HEK293 (cell line): ENCODE measurements at regions not wholly inside any gene's neighbourhood (a gene's known extent, or its start where the extent isn't known, plus 50 kb on each side); places are given as distances from the start of the nearest gene placed in this dataset.

Experiments
- BCL11A ChIP-seq: fragments of 450-650 bp; formaldehyde crosslinking; IDR thresholded peaks from 2 replicates; pipeline ENCODE4 v1.5.1; 2016; ENCODE audit warnings: low read depth, missing biosample characterization, missing genetic modification characterization
- BCL11B ChIP-seq: fragments of 450-650 bp; formaldehyde crosslinking; IDR thresholded peaks from 2 replicates; pipeline ENCODE4 v1.5.1; 2016; ENCODE audit warnings: low read depth, missing biosample characterization, missing genetic modification characterization
- EGR2 ChIP-seq: fragments of 450-650 bp; formaldehyde crosslinking; IDR thresholded peaks from 2 replicates; pipeline ENCODE4 v1.5.1; 2016; ENCODE audit warnings: low read depth, missing biosample characterization, missing genetic modification characterization
- FEZF1 ChIP-seq: fragments of 450-650 bp; formaldehyde crosslinking; IDR thresholded peaks from 2 replicates; pipeline ENCODE4 v1.5.1; 2016; ENCODE audit warnings: missing biosample characterization, missing genetic modification characterization
- GLIS2 ChIP-seq: fragments of 450-650 bp; formaldehyde crosslinking; IDR thresholded peaks from 2 replicates; pipeline ENCODE4 v1.5.1; 2016; ENCODE audit warnings: missing biosample characterization, missing genetic modification characterization
- HIC1 ChIP-seq: fragments of 450-650 bp; formaldehyde crosslinking; IDR thresholded peaks from 2 replicates; pipeline ENCODE4 v1.5.1; 2016; ENCODE audit warnings: missing biosample characterization, missing genetic modification characterization
- HOXC10 ChIP-seq: sonication (generic); formaldehyde crosslinking; IDR thresholded peaks from 2 replicates; pipeline ENCODE4 v1.8.1; 2023; ENCODE audit warnings: mild to moderate bottlenecking, missing genetic modification reagents
- IKZF3 ChIP-seq: fragments of 450-650 bp; IDR thresholded peaks from 2 replicates; pipeline ENCODE4 v1.5.0; 2018; ENCODE audit warnings: missing biosample characterization, mild to moderate bottlenecking, missing genetic modification characterization, moderate library complexity
- KLF17 ChIP-seq: fragments of 450-650 bp; formaldehyde crosslinking; IDR thresholded peaks from 2 replicates; pipeline ENCODE4 v1.5.1; 2016; ENCODE audit warnings: missing biosample characterization, missing genetic modification characterization
- MZF1 ChIP-seq: fragments of 450-650 bp; formaldehyde crosslinking; IDR thresholded peaks from 2 replicates; pipeline ENCODE4 v1.5.1; 2017; ENCODE audit warnings: missing biosample characterization, missing genetic modification characterization, borderline replicate concordance
- OSR2 ChIP-seq: fragments of 450-650 bp; formaldehyde crosslinking; IDR thresholded peaks from 2 replicates; pipeline ENCODE4 v1.5.1; 2016; ENCODE audit warnings: missing biosample characterization, missing genetic modification characterization
- ZBTB17 ChIP-seq: fragments of 450-650 bp; formaldehyde crosslinking; IDR thresholded peaks from 2 replicates; pipeline ENCODE4 v1.5.1; 2016; ENCODE audit warnings: missing biosample characterization, missing genetic modification characterization
- ZBTB26 ChIP-seq: fragments of 450-650 bp; formaldehyde crosslinking; optimal IDR thresholded peaks from 2 replicates; pipeline ENCODE3; 2016; ENCODE audit warnings: missing biosample characterization, mild to moderate bottlenecking, missing genetic modification characterization
- ZFHX2 ChIP-seq: fragments of 450-650 bp; formaldehyde crosslinking; conservative IDR thresholded peaks from 2 replicates; pipeline ENCODE4 v1.5.1; 2016; ENCODE audit warnings: missing biosample characterization, missing genetic modification characterization
- ZFP37 ChIP-seq: fragments of 450-650 bp; formaldehyde crosslinking; IDR thresholded peaks from 2 replicates; pipeline ENCODE4 v1.5.1; 2016; ENCODE audit warnings: missing biosample characterization, missing genetic modification characterization
- ZFP41 ChIP-seq: fragments of 450-650 bp; formaldehyde crosslinking; IDR thresholded peaks from 2 replicates; pipeline ENCODE4 v1.5.1; 2016; ENCODE audit warnings: missing biosample characterization, missing genetic modification characterization, borderline replicate concordance
- ZFP69B ChIP-seq: fragments of 450-650 bp; formaldehyde crosslinking; IDR thresholded peaks from 2 replicates; pipeline ENCODE4 v1.5.1; 2016; ENCODE audit warnings: missing biosample characterization, missing genetic modification characterization
- ZNF121 ChIP-seq: fragments of 450-650 bp; formaldehyde crosslinking; IDR thresholded peaks from 2 replicates; pipeline ENCODE4 v1.5.1; 2016; ENCODE audit warnings: missing biosample characterization, missing genetic modification characterization
- ZNF140 ChIP-seq: fragments of 450-650 bp; formaldehyde crosslinking; IDR thresholded peaks from 2 replicates; pipeline ENCODE4 v1.5.1; 2016; ENCODE audit warnings: missing biosample characterization, missing genetic modification characterization
- ZNF155 ChIP-seq: fragments of 450-650 bp; formaldehyde crosslinking; IDR thresholded peaks from 2 replicates; pipeline ENCODE4 v1.5.1; 2016; ENCODE audit warnings: missing biosample characterization, missing genetic modification characterization
- ZNF19 ChIP-seq: fragments of 450-650 bp; formaldehyde crosslinking; IDR thresholded peaks from 2 replicates; pipeline ENCODE4; 2016; ENCODE audit warnings: missing biosample characterization, missing genetic modification characterization, low read depth
- ZNF2 ChIP-seq: fragments of 450-650 bp; formaldehyde crosslinking; IDR thresholded peaks from 2 replicates; pipeline ENCODE4 v1.5.1; 2016; ENCODE audit warnings: missing biosample characterization, missing genetic modification characterization
- ZNF37A ChIP-seq: fragments of 450-650 bp; IDR thresholded peaks from 2 replicates; pipeline ENCODE4 v1.5.1; 2018; ENCODE audit warnings: missing biosample characterization, missing genetic modification characterization
- ZNF416 ChIP-seq: fragments of 450-650 bp; formaldehyde crosslinking; IDR thresholded peaks from 2 replicates; pipeline ENCODE4 v1.5.1; 2016; ENCODE audit warnings: missing biosample characterization, missing genetic modification characterization
- ZNF518A ChIP-seq: fragments of 450-650 bp; formaldehyde crosslinking; conservative IDR thresholded peaks from 2 replicates; pipeline ENCODE4 v1.5.1; 2016; ENCODE audit warnings: low read depth, missing biosample characterization, missing genetic modification characterization
- ZNF555 ChIP-seq: fragments of 450-650 bp; formaldehyde crosslinking; conservative IDR thresholded peaks from 2 replicates; pipeline ENCODE4 v1.5.1; 2017; ENCODE audit warnings: missing biosample characterization, mild to moderate bottlenecking, missing genetic modification characterization, inconsistent platforms
- ZNF596 ChIP-seq: fragments of 450-650 bp; IDR thresholded peaks from 2 replicates; pipeline ENCODE4 v1.5.0; 2018; ENCODE audit warnings: missing biosample characterization, mild to moderate bottlenecking, missing genetic modification characterization, moderate library complexity
- ZNF621 ChIP-seq: fragments of 450-650 bp; formaldehyde crosslinking; IDR thresholded peaks from 2 replicates; pipeline ENCODE4 v1.5.1; 2017; ENCODE audit warnings: missing biosample characterization, missing genetic modification characterization
- ZNF626 ChIP-seq: fragments of 450-650 bp; sonication (Bioruptor Pico); formaldehyde crosslinking; IDR thresholded peaks from 2 replicates; pipeline ENCODE4 v1.5.1; 2018; ENCODE audit warnings: missing biosample characterization, missing genetic modification characterization, inconsistent platforms
- ZNF664 ChIP-seq: fragments of 450-650 bp; formaldehyde crosslinking; IDR thresholded peaks from 2 replicates; pipeline ENCODE4 v1.5.1; 2016; ENCODE audit warnings: missing biosample characterization, missing genetic modification characterization
- ZNF670 ChIP-seq: fragments of 450-650 bp; formaldehyde crosslinking; IDR thresholded peaks from 2 replicates; pipeline ENCODE4 v1.5.1; 2016; ENCODE audit warnings: missing biosample characterization, missing genetic modification characterization, low read depth
- ZNF776 ChIP-seq: fragments of 450-650 bp; formaldehyde crosslinking; IDR thresholded peaks from 2 replicates; pipeline ENCODE4 v1.5.0; 2017; ENCODE audit warnings: missing biosample characterization, missing genetic modification characterization, borderline replicate concordance
- ZNF843 ChIP-seq: fragments of 450-650 bp; formaldehyde crosslinking; IDR thresholded peaks from 2 replicates; pipeline ENCODE4 v1.5.1; 2016; ENCODE audit warnings: missing biosample characterization, missing genetic modification characterization

GRCh38 chr6:19465760-19466159 is 371.4 kb upstream of the ID4 start (continued):
- TF ChIP-seq ZNF518A (tag by site-specific recombination) (peak; percentile 46), ZNF555 (no peak), ZNF37A (tag by site-specific recombination) (no peak), ZNF626 (tag by site-specific recombination) (no peak), EGR2 (tag by site-specific recombination) (no peak), BCL11B (tag by site-specific recombination) (no peak), KLF17 (tag by site-specific recombination) (no peak), ZNF155 (tag by site-specific recombination) (no peak), HIC1 (tag by site-specific recombination) (no peak), IKZF3 (tag by site-specific recombination) (no peak), ZFHX2 (tag by site-specific recombination) (no peak), OSR2 (tag by site-specific recombination) (peak; percentile 51; the same call in 1 of the 2 replicates), ZFP37 (tag by site-specific recombination) (no peak), ZNF19 (tag by site-specific recombination) (no peak), ZBTB17 (tag by site-specific recombination) (peak; percentile 27; the same call in 1 of the 2 replicates), ZNF140 (tag by site-specific recombination) (no peak), ZNF2 (no peak), BCL11A (no peak), ZNF416 (tag by site-specific recombination) (no peak), ZNF121 (tag by site-specific recombination) (no peak), ZNF670 (tag by site-specific recombination) (no peak), ZNF843 (tag by site-specific recombination) (0 out of 2 replicates have a peak, but pooled peaks have one; percentile 44), GLIS2 (no peak), HOXC10 (CRISPR knock-in tag) (no peak), ZNF776 (tag by site-specific recombination) (no peak), FEZF1 (tag by site-specific recombination) (peak; percentile 73), ZNF596 (no peak), ZFP41 (tag by site-specific recombination) (no peak), ZFP69B (peak; percentile 40; the same call in 1 of the 2 replicates), MZF1 (no peak), ZNF621 (tag by site-specific recombination) (no peak), ZBTB26 (tag by site-specific recombination) (no peak), ZNF664 (tag by site-specific recombination) (no peak)
